Ascending aorta (tissue), 2 donors: ENCODE measurements at regions not wholly inside any gene's neighbourhood (a gene's known extent, or its start where the extent isn't known, plus 50 kb on each side); places are given as distances from the start of the nearest gene placed in this dataset.

Source experiments
- DNase-seq, 2 donors: peaks; one replicate each; pipeline ENCODE4 v3.0.0-alpha.2; 2019; ENCODE audit warnings: low spot score in 2 of 2
- H3K27ac ChIP-seq, 2 donors: fragments of 200-600 bp; sonication (generic); one replicate each; pipeline ENCODE4 v1.5.1; 2016 to 2017; ENCODE audit warnings: mild to moderate bottlenecking in 1 of 2
- H3K27me3 ChIP-seq: fragments of 200-600 bp; sonication (generic); one replicate; pipeline ENCODE4 v1.5.1; 2017
- H3K36me3 ChIP-seq, 2 donors: fragments of 200-600 bp; sonication (generic); one replicate each; pipeline ENCODE4 v1.5.1; 2016
- H3K4me1 ChIP-seq, 2 donors: fragments of 200-600 bp; sonication (generic); one replicate each; pipeline ENCODE4 v1.5.1; 2016 to 2017; ENCODE audit warnings: mild to moderate bottlenecking in 1 of 2
- H3K4me3 ChIP-seq, 2 donors: fragments of 200-600 bp; sonication (generic); one replicate each; pipeline ENCODE4 v1.5.1; 2016 to 2017; ENCODE audit warnings: mild to moderate bottlenecking in 1 of 2
- H3K9me3 ChIP-seq, 2 donors: fragments of 200-600 bp; sonication (generic); one replicate each; pipeline ENCODE4 v1.5.1; 2016
- intact Hi-C: fragments of 100-400 bp; cut with DNase I; formaldehyde crosslinking; loops from one replicate; pipeline ENCODE4 v1.15.1; 2023
- TF ChIP-seq, protein P1 (sequence below), 3 experiments: fragments of 200-600 bp in 2 of 3; fragments of 450-650 bp in 1 of 3; sonication (generic) in 2 of 3; IDR thresholded peaks; one replicate each; pipeline ENCODE4 v1.5.1; 2016 to 2019; ENCODE audit warnings: antibody characterized with exemption in 3 of 3, mild to moderate bottlenecking in 1 of 3, moderate library complexity in 1 of 3

- no peak for DNase-seq
These were observed 228.2 kb downstream of the LY86 start for GRCh38 chr6:6816716-6817115.

DNA sequence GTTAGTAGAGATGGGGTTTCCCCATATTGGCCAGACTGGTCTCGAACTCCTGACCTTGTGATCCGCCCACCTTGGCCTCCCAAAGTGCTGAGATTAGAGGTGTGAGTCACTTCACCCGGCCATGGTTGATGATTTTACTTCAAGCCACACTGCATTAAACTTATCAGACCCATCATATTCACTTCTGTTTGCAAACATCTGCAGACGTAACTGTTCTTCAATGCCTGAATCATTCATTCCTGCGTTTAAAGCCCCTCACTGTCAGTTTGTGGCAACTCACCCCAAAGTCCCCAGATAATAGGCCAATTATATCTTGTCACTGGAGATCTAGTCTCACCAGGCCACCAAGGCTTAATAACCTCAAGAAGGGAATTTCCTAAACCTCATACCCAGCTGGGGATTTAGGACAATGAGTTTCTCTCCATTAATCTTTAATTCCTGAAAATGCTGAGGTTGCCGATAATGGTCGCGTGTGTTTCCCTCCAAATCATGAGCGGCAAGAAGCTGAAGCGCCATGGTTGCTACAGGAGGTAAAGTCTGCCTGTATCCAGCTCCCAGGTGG lies 229.6 kb downstream of the LY86 start:
- Histone ChIP-seq H3K36me3 (no peaks in the 10 kb centered on the region), H3K4me1 (no peaks in the 10 kb centered on the region), H3K27ac (no peak overlapping the region), H3K9me3 (no peaks in the 10 kb centered on the region), H3K4me3 (no peak overlapping the region), H3K27me3 (no peaks in the 10 kb centered on the region)
- TF ChIP-seq, protein P1, sequence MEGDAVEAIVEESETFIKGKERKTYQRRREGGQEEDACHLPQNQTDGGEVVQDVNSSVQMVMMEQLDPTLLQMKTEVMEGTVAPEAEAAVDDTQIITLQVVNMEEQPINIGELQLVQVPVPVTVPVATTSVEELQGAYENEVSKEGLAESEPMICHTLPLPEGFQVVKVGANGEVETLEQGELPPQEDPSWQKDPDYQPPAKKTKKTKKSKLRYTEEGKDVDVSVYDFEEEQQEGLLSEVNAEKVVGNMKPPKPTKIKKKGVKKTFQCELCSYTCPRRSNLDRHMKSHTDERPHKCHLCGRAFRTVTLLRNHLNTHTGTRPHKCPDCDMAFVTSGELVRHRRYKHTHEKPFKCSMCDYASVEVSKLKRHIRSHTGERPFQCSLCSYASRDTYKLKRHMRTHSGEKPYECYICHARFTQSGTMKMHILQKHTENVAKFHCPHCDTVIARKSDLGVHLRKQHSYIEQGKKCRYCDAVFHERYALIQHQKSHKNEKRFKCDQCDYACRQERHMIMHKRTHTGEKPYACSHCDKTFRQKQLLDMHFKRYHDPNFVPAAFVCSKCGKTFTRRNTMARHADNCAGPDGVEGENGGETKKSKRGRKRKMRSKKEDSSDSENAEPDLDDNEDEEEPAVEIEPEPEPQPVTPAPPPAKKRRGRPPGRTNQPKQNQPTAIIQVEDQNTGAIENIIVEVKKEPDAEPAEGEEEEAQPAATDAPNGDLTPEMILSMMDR (IDR thresholded peaks at IDR 0.05), result no peak
- intact Hi-C loops, result no loop called here
- no peak for DNase-seq

More at GRCh38 chr6:6816716-6817115, 228.2 kb downstream of the LY86 start:
- no peaks in the 10 kb centered on the region for H3K9me3 ChIP-seq
- no peaks in the 10 kb centered on the region for H3K4me1 ChIP-seq
- intact Hi-C loops, result no loop called here
- TF ChIP-seq, protein P1 (IDR thresholded peaks at IDR 0.05), result no peak
- no peaks in the 10 kb centered on the region for H3K36me3 ChIP-seq
- no peak overlapping the region for H3K27ac ChIP-seq
- no peaks in the 10 kb centered on the region for H3K27me3 ChIP-seq
- no peak overlapping the region for H3K4me3 ChIP-seq

DNA sequence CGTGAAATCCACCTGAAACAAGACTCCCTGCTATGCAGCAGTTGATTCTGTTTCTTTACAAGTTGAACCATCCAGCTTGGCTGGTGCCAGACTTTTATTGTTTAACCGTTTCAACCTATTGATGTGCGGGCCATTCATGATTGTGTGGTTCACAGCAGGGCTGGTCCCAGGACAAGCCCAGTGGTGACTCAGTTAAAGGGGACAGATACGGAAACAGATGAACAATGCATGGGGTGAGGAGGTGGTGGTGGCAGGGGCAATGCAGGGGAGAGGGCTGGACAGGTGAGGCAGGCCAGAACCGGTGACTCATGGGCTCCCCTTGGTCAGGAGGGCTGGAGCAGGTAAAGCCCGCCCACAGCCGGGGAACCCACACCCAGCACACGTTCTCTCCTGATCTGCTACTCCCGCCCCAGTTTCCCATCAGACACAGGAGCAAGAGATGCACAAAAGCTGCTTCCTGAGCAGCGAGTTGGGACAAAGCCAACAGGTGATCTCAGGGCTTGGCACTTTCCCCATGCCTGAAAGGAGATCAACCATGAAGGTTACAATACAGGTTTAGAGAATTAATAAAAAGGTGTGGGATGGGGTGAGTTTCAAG lies 232.2 kb downstream of the LY86 start:
- Histone ChIP-seq H3K27me3 (no peaks in the 10 kb centered on the region), H3K36me3 (no peaks in the 10 kb centered on the region), H3K9me3 (no peaks in the 10 kb centered on the region), H3K27ac (no peak overlapping the region), H3K4me3 (no peak overlapping the region), H3K4me1 (no peaks in the 10 kb centered on the region)
- DNase-seq, result no peak
- TF ChIP-seq, protein P1 (IDR thresholded peaks at IDR 0.05), result no peak
- intact Hi-C loops, result no loop called here

GRCh38 chr6:6821639-6822261 lies 233.2 kb downstream of the LY86 start:
- no peaks in the 10 kb centered on the region for H3K36me3 ChIP-seq
- H3K4me1 ChIP-seq, result no peaks in the 10 kb centered on the region
- no peaks in the 10 kb centered on the region for H3K27me3 ChIP-seq
- intact Hi-C loops, result no loop called here
- TF ChIP-seq, protein P1 (IDR thresholded peaks at IDR 0.05), result no peak
- no peak overlapping the region for H3K4me3 ChIP-seq
- DNase-seq, result no peak
- no peaks in the 10 kb centered on the region for H3K9me3 ChIP-seq
- H3K27ac ChIP-seq, result no peak overlapping the region

DNA sequence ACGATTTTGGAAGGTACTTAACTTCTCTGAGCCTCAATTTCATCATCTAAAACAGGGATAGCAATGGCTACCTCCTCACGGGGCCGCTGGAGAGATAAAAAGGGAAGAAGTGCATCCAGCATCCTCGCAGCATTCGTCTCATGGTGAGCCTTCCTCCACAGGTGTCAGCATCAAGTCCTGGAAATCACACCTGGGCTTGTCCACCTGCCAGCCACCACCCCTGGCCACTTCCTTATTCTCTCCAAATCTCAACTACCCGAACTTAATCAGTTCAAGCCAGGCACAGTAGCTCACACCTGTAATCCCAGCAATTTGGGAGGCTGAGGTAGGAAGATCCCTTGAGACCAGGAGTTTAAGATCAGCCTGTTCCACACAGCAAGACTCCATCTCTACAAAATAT lies 234.5 kb downstream of the LY86 start:
- DNase-seq, result no peak
- no peaks in the 10 kb centered on the region for H3K9me3 ChIP-seq
- H3K27ac ChIP-seq, result no peak overlapping the region
- intact Hi-C loops, result no loop called here
- H3K4me1 ChIP-seq, result no peaks in the 10 kb centered on the region
- TF ChIP-seq, protein P1 (IDR thresholded peaks at IDR 0.05), result no peak
- H3K36me3 ChIP-seq, result no peaks in the 10 kb centered on the region
- H3K4me3 ChIP-seq, result no peak overlapping the region
- H3K27me3 ChIP-seq, result no peaks in the 10 kb centered on the region
